Upper lobe of left lung (tissue), 6 donors: ENCODE measurements at regions not wholly inside any gene's neighbourhood (a gene's known extent, or its start where the extent isn't known, plus 50 kb on each side); places are given as distances from the start of the nearest gene placed in this dataset.

Experiments used
- ATAC-seq, 2 donors: fragments of 200-7000 bp; cut with Tn5 transposase; one replicate each; pipeline ENCODE4 v1.9.1; 2022; ENCODE audit warnings: mild to moderate bottlenecking in 2 of 2, moderate library complexity in 2 of 2; ENCODE audit not compliant: low FRiP score in 2 of 2
- DNase-seq, 2 donors: peaks; one replicate each; pipeline ENCODE4 v3.0.0-alpha.2; 2019 to 2020
- H3K27ac ChIP-seq, 4 donors: fragments of 200-600 bp; sonication (generic); one replicate each; pipeline ENCODE4 v1.5.1; 2016 to 2019
- H3K27me3 ChIP-seq, 4 donors: fragments of 200-600 bp; sonication (generic); one replicate each; pipeline ENCODE4 v1.5.1; 2017 to 2019
- H3K36me3 ChIP-seq, 4 donors: fragments of 200-600 bp; sonication (generic); one replicate each; pipeline ENCODE4 v1.5.1; 2016 to 2019
- H3K4me1 ChIP-seq, 4 donors: fragments of 200-600 bp; sonication (generic); one replicate each; pipeline ENCODE4 v1.5.1; 2018 to 2019
- H3K4me3 ChIP-seq, 4 donors: fragments of 200-600 bp; sonication (generic); one replicate each; pipeline ENCODE4 v1.5.1; 2017 to 2019; ENCODE audit warnings: mild to moderate bottlenecking in 2 of 4, moderate library complexity in 1 of 4
- H3K9me3 ChIP-seq, 4 donors: fragments of 200-600 bp; sonication (generic); one replicate each; pipeline ENCODE4 v1.5.1; 2018 to 2019
- CTCF ChIP-seq, 6 experiments: fragments of 450-650 bp in 4 of 6; fragments of 200-600 bp in 2 of 6; sonication (generic) in 2 of 6; IDR thresholded peaks; one replicate each; pipeline ENCODE4 v1.5.1; 2016 to 2019; ENCODE audit warnings: antibody characterized with exemption in 6 of 6
- EP300 ChIP-seq, 4 donors: sonication (generic); formaldehyde crosslinking; IDR thresholded peaks; one replicate each; pipeline ENCODE4 v1.5.1; 2017; ENCODE audit warnings: antibody characterized with exemption in 4 of 4, control low read depth in 2 of 4
- POLR2A ChIP-seq, 4 donors: fragments of 450-650 bp; IDR thresholded peaks; one replicate each; pipeline ENCODE4 v1.5.1; 2016 to 2017; ENCODE audit warnings: antibody characterized with exemption in 4 of 4, mild to moderate bottlenecking in 2 of 4
- POLR2AphosphoS5 ChIP-seq, 2 donors: sonication (generic); formaldehyde crosslinking; IDR thresholded peaks; one replicate each; pipeline ENCODE4 v1.5.1; 2017; ENCODE audit warnings: antibody characterized with exemption in 2 of 2
- WGBS, 2 donors: methylation state at CpG; one replicate each; pipeline ENCODE4 v1.1.5; 2017 to 2018; 5-methylcytosine and 5-hydroxymethylcytosine counted together
- donor health status: DM: no; HTN: no; CAD: no; lungs with moderate emphysema.
- donor health status: DM: no; HTN: yes; CAD: no; lungs with severe emphysema.

GRCh38 chr20:59499863-59500262 is 104.5 kb upstream of the PHACTR3 start:
- Histone ChIP-seq H3K4me1 (no peaks in the 10 kb centered on the region), H3K27me3 (peaks cover 0 to 3% (median 0%) of the 10 kb centered on the region in 4 donors), H3K4me3 (no peak overlapping the region), H3K9me3 (no peaks in the 10 kb centered on the region), H3K27ac (no peak overlapping the region), H3K36me3 (no peaks in the 10 kb centered on the region)
- TF ChIP-seq CTCF (IDR thresholded peaks at IDR 0.05) (no peak), POLR2AphosphoS5 (IDR thresholded peaks at IDR 0.05) (no peak), EP300 (IDR thresholded peaks at IDR 0.05) (no peak), POLR2A (IDR thresholded peaks at IDR 0.05) (no peak)
- ATAC-seq: no peak
- DNase-seq: no peak

- Histone ChIP-seq H3K27me3 (no peaks in the 10 kb centered on the region), H3K9me3 (no peaks in the 10 kb centered on the region), H3K4me3 (no peak overlapping the region), H3K36me3 (no peaks in the 10 kb centered on the region), H3K4me1 (no peaks in the 10 kb centered on the region), H3K27ac (no peak overlapping the region)
- ATAC-seq (no peak), DNase-seq (no peak)
- 54 to 64% methylated on average over 3 of the region's 3 CpGs for WGBS, 2 donors
- TF ChIP-seq CTCF (IDR thresholded peaks at IDR 0.05) (no peak), EP300 (IDR thresholded peaks at IDR 0.05) (no peak), POLR2A (IDR thresholded peaks at IDR 0.05) (no peak), POLR2AphosphoS5 (IDR thresholded peaks at IDR 0.05) (no peak)
Observed at GRCh38 chr20:59508729-59509128, 95.6 kb upstream of the PHACTR3 start.

GRCh38 chr20:59512651-59513050 is 91.7 kb upstream of the PHACTR3 start:
- Histone ChIP-seq H3K36me3 (no peaks in the 10 kb centered on the region), H3K27me3 (peaks cover 0 to 8% (median 0%) of the 10 kb centered on the region in 4 donors), H3K9me3 (no peaks in the 10 kb centered on the region), H3K27ac (no peak overlapping the region), H3K4me1 (no peaks in the 10 kb centered on the region), H3K4me3 (no peak overlapping the region)
- no peak for DNase-seq
- ATAC-seq: no peak
- 76 to 80% methylated on average over 5 of the region's 5 CpGs for WGBS, 2 donors
- TF ChIP-seq POLR2A (IDR thresholded peaks at IDR 0.05): no peak
- TF ChIP-seq EP300 (IDR thresholded peaks at IDR 0.05): no peak
- no peak for TF ChIP-seq CTCF (IDR thresholded peaks at IDR 0.05)
- TF ChIP-seq POLR2AphosphoS5 (IDR thresholded peaks at IDR 0.05): no peak

GRCh38 chr20:59514554-59514953 is 89.8 kb upstream of the PHACTR3 start:
- H3K27ac ChIP-seq: no peak overlapping the region
- H3K36me3 ChIP-seq: no peaks in the 10 kb centered on the region
- WGBS, 2 donors: 36 to 72% methylated on average over 3 to 5 of the region's 5 CpGs
- H3K4me3 ChIP-seq: no peak overlapping the region
- TF ChIP-seq CTCF (IDR thresholded peaks at IDR 0.05): no peak
- no peak for TF ChIP-seq POLR2A (IDR thresholded peaks at IDR 0.05)
- TF ChIP-seq EP300 (IDR thresholded peaks at IDR 0.05): no peak
- TF ChIP-seq POLR2AphosphoS5 (IDR thresholded peaks at IDR 0.05): no peak
- peaks cover 0 to 8% (median 0%) of the 10 kb centered on the region in 4 donors for H3K27me3 ChIP-seq
- H3K9me3 ChIP-seq: no peaks in the 10 kb centered on the region
- H3K4me1 ChIP-seq: no peaks in the 10 kb centered on the region
- DNase-seq: no peak
- peak in 1 of 2 donors; percentile 35 for ATAC-seq
